Coronary artery (tissue), 2 donors: ENCODE measurements at regions not wholly inside any gene's neighbourhood (a gene's known extent, or its start where the extent isn't known, plus 50 kb on each side); places are given as distances from the start of the nearest gene placed in this dataset.
"Not testable (repeated sequence)": the region's sequence is repeated elsewhere in the genome, so short reads cannot be mapped to it uniquely, and the experiment has no call there.

Source experiments
- DNase-seq: peaks from one replicate; pipeline ENCODE4 v3.0.0-alpha.2; 2017; ENCODE audit warnings: low spot score
- H3K27ac ChIP-seq, 2 donors: fragments of 200-600 bp; sonication (generic); one replicate each; pipeline ENCODE4 v1.5.1; 2016 to 2019
- H3K4me3 ChIP-seq: fragments of 200-600 bp; sonication (generic); 2 replicates; pipeline ENCODE4 v1.5.1; 2016; ENCODE audit warnings: mild to moderate bottlenecking, moderate library complexity
- CTCF ChIP-seq: fragments of 200-600 bp; sonication (generic); IDR thresholded peaks from one replicate; pipeline ENCODE4 v1.5.1; 2019; ENCODE audit warnings: antibody characterized with exemption

GRCh38 chr16:13463619-13464018 is 456.3 kb upstream of the ERCC4 start:
- Histone ChIP-seq H3K4me3 (no peak overlapping the region), H3K27ac (no peak overlapping the region)
- no peak for DNase-seq
- no peak for TF ChIP-seq CTCF

- Histone ChIP-seq H3K27ac (no peak overlapping the region), H3K4me3 (no peak overlapping the region)
- DNase-seq = no peak
- TF ChIP-seq CTCF = no peak
Observed at GRCh38 chr16:13471036-13471435, 448.9 kb upstream of the ERCC4 start.

- DNase-seq = no peak
- Histone ChIP-seq H3K27ac (no peak overlapping the region), H3K4me3 (no peak overlapping the region)
- TF ChIP-seq CTCF = no peak
Observed at GRCh38 chr16:13478991-13479390, 441.0 kb upstream of the ERCC4 start.

- Histone ChIP-seq H3K4me3 (no peak overlapping the region), H3K27ac (no peak overlapping the region)
- no peak for TF ChIP-seq CTCF
- DNase-seq = no peak
Observed at GRCh38 chr16:13479549-13479948, 440.4 kb upstream of the ERCC4 start.

- Histone ChIP-seq H3K27ac (no peak overlapping the region), H3K4me3 (no peak overlapping the region)
- no peak for DNase-seq
- no peak for TF ChIP-seq CTCF
Observed at GRCh38 chr16:13480801-13481200, 439.2 kb upstream of the ERCC4 start.

- no peak overlapping the region for H3K27ac ChIP-seq
- no peak for DNase-seq
- no peak for TF ChIP-seq CTCF
- no peak overlapping the region for H3K4me3 ChIP-seq
Observed at GRCh38 chr16:13483121-13483520, 436.8 kb upstream of the ERCC4 start.

GRCh38 chr16:13489416-13489815 is 430.5 kb upstream of the ERCC4 start:
- not testable (repeated sequence) for DNase-seq, H3K27ac ChIP-seq, H3K4me3 ChIP-seq

- Histone ChIP-seq H3K27ac (no peak overlapping the region), H3K4me3 (no peak overlapping the region)
- no peak for TF ChIP-seq CTCF
- no peak for DNase-seq
Observed at GRCh38 chr16:13492046-13492445, 427.9 kb upstream of the ERCC4 start.
